B cell (primary cell): ENCODE measurements at regions not wholly inside any gene's neighbourhood (a gene's known extent, or its start where the extent isn't known, plus 50 kb on each side); places are given as distances from the start of the nearest gene placed in this dataset.
"Not testable (repeated sequence)": the region's sequence is repeated elsewhere in the genome, so short reads cannot be mapped to it uniquely, and the experiment has no call there.

ENCODE experiments used
- ATAC-seq: fragments of 200-7000 bp; cut with Tn5 transposase; one replicate; pipeline ENCODE4 v1.10.0; 2021; ENCODE audit warnings: low read depth, mild to moderate bottlenecking, moderate number of reproducible peaks, moderate library complexity
- CTCF ChIA-PET: fragments of 350-600 bp; sonication (Branson Sonifier 250); formaldehyde crosslinking; loops from one replicate; lab custom pipeline; 2021; ENCODE audit warnings: antibody characterized with exemption, inconsistent platforms; lab: Charles Lee
- POLR2A ChIA-PET: fragments of 350-600 bp; sonication (Branson Sonifier 250); formaldehyde crosslinking; loops from one replicate; lab custom pipeline; 2021; ENCODE audit warnings: antibody characterized with exemption; lab: Charles Lee
- DNase-seq: peaks from one replicate; pipeline ENCODE4 v3.0.0; 2013
- H2AFZ ChIP-seq: 2 replicates; pipeline ENCODE4 v1.6.1; 2012; ENCODE audit warnings: mild to moderate bottlenecking, low read depth, low read length; ENCODE audit not compliant: insufficient read depth, poor library complexity, severe bottlenecking
- H3K27ac ChIP-seq, 2 donors: 1 replicate in 1 of 2; 2 replicates in 1 of 2; pipeline ENCODE4 v1.5.1; 2012 to 2013; ENCODE audit warnings: low read length in 2 of 2, mild to moderate bottlenecking in 2 of 2, moderate library complexity in 1 of 2
- H3K27me3 ChIP-seq, 4 experiments: fragments of 200-600 bp in 1 of 4; sonication (generic) in 1 of 4; replicated peaks in 1 of 4; 1 replicate in 2 of 4; 2 replicates in 2 of 4; pipeline versions ENCODE4 v1.6.1 to v1.7.0; 2013 to 2016; ENCODE audit warnings: low read length in 3 of 4, mild to moderate bottlenecking in 2 of 4, mixed read lengths in 1 of 4, moderate library complexity in 1 of 4; ENCODE audit not compliant: insufficient read depth in 4 of 4, control insufficient read depth in 3 of 4; ENCODE audit errors: control extremely low read depth in 1 of 4
- H3K36me3 ChIP-seq, 2 experiments: replicated peaks in 1 of 2; 1 replicate in 1 of 2; 2 replicates in 1 of 2; pipeline versions ENCODE4 v1.6.1 to v1.7.1; 2013; ENCODE audit warnings: low read length in 1 of 2; ENCODE audit not compliant: insufficient read depth in 2 of 2, control insufficient read depth in 1 of 2; ENCODE audit errors: control extremely low read depth in 1 of 2, extremely low read depth in 1 of 2
- H3K4me1 ChIP-seq, 2 donors: fragments of 200-600 bp in 1 of 2; sonication (generic) in 1 of 2; 1 replicate in 1 of 2; 2 replicates in 1 of 2; pipeline versions ENCODE4 v1.5.1 to v1.6.1; 2013 to 2017; ENCODE audit warnings: low read length in 2 of 2; ENCODE audit not compliant: control insufficient read depth in 2 of 2, insufficient read depth in 2 of 2
- H3K4me2 ChIP-seq: replicated peaks from 2 replicates; pipeline ENCODE3; 2012; ENCODE audit warnings: mild to moderate bottlenecking, low read depth, low read length; ENCODE audit not compliant: poor library complexity, severe bottlenecking
- H3K4me3 ChIP-seq, 5 experiments: fragments of 200-600 bp in 1 of 5; sonication (generic) in 1 of 5; 1 replicate in 3 of 5; 2 replicates in 2 of 5; pipeline versions ENCODE4 v1.5.1 to v1.7.0; 2011 to 2016; ENCODE audit warnings: low read length in 4 of 5, mild to moderate bottlenecking in 4 of 5, low read depth in 2 of 5, control low read depth in 1 of 5, moderate library complexity in 1 of 5; ENCODE audit not compliant: insufficient read depth in 1 of 5; ENCODE audit errors: control extremely low read depth in 1 of 5, extremely low read depth in 1 of 5
- H3K79me2 ChIP-seq: fragments of 200-600 bp; sonication (generic); one replicate; pipeline ENCODE4 v1.6.0; 2016; ENCODE audit warnings: low read length; ENCODE audit not compliant: control insufficient read depth, insufficient read depth
- H3K9ac ChIP-seq: fragments of 200-600 bp; sonication (generic); 2 replicates; pipeline ENCODE4 v1.6.1; 2017; ENCODE audit warnings: mild to moderate bottlenecking, low read length, moderate library complexity
- H3K9me3 ChIP-seq, 3 donors: one replicate each; pipeline versions ENCODE4 v1.6.1 to v1.7.1; 2013; ENCODE audit warnings: low read length in 2 of 3; ENCODE audit not compliant: control insufficient read depth in 2 of 3, insufficient read depth in 1 of 3; ENCODE audit errors: control extremely low read depth in 1 of 3
- H4K20me1 ChIP-seq: 2 replicates; pipeline ENCODE4 v1.6.0; 2012; ENCODE audit warnings: mild to moderate bottlenecking, low read length; ENCODE audit not compliant: insufficient read depth, control insufficient read depth, poor library complexity, severe bottlenecking
- H3K27ac Mint-ChIP-seq: one replicate; pipeline ENCODE4 v1.8.0; 2021; ENCODE audit warnings: mixed read lengths
- H3K27me3 Mint-ChIP-seq: one replicate; pipeline ENCODE4 v1.8.0; 2021; ENCODE audit warnings: mixed read lengths
- H3K4me1 Mint-ChIP-seq: one replicate; pipeline ENCODE4 v1.8.0; 2021; ENCODE audit warnings: mixed read lengths
- H3K4me3 Mint-ChIP-seq: one replicate; pipeline ENCODE4 v1.8.0; 2021; ENCODE audit warnings: mixed read lengths
- H3K9me3 Mint-ChIP-seq: one replicate; pipeline ENCODE4 v1.8.0; 2022; ENCODE audit warnings: mixed read lengths; ENCODE audit not compliant: insufficient read depth
- CTCF ChIP-seq: fragments of 200-600 bp; IDR thresholded peaks from one replicate; pipeline ENCODE4 v1.8.0; 2022; ENCODE audit warnings: antibody characterized with exemption, mild to moderate bottlenecking
- EZH2 ChIP-seq: IDR thresholded peaks from 2 replicates; pipeline ENCODE4 v1.6.1; 2012; ENCODE audit warnings: borderline replicate concordance, low read depth, mild to moderate bottlenecking, moderate library complexity, low read length; ENCODE audit not compliant: insufficient read depth, poor library complexity, severe bottlenecking
- WGBS: methylation state at CpG from one replicate; pipeline ENCODE4 v1.1.5; 2013; ENCODE audit warnings: missing lambda C conversion rate; ENCODE audit not compliant: insufficient coverage; 5-methylcytosine and 5-hydroxymethylcytosine counted together
- intact Hi-C: fragments of 100-400 bp; cut with micrococcal nuclease; formaldehyde crosslinking; loops from one replicate; pipeline ENCODE4 v1.10.0; 2022

GRCh38 chr3:72613871-72614270 lies 234.4 kb downstream of the SHQ1 start:
- WGBS = 100% methylated on average over 1 of the region's 1 CpG
- Histone ChIP-seq H3K79me2 (no peaks in the 10 kb centered on the region), H3K9me3 (peaks cover 3 to 16% (median 6%) of the 10 kb centered on the region in 3 donors), H3K27me3 (peaks cover 0 to 12% (median 0%) of the 10 kb centered on the region in 4 experiments), H3K27ac (no peak overlapping the region), H2AFZ (no peak overlapping the region), H3K4me3 (no peak overlapping the region), H3K4me2 (no peak overlapping the region), H3K4me1 (peaks cover 0 to 7% of the 10 kb centered on the region in 2 donors), H3K36me3 (no peaks in the 10 kb centered on the region), H4K20me1 (no peaks in the 10 kb centered on the region), H3K9ac (no peak overlapping the region)
- Mint-ChIP-seq H3K4me3 (no peak overlapping the region), H3K9me3 (peaks cover 4% of the 10 kb centered on the region), H3K27me3 (peaks cover 19% of the 10 kb centered on the region), H3K4me1 (peaks cover 4% of the 10 kb centered on the region), H3K27ac (no peak overlapping the region)
- intact Hi-C loops = no loop called here
- POLR2A ChIA-PET = no interaction called here
- CTCF ChIA-PET = no interaction called here
- DNase-seq (no peak), ATAC-seq (no peak)
- TF ChIP-seq EZH2 = no peak
- TF ChIP-seq CTCF = no peak

- H3K9me3 ChIP-seq, H3K9ac ChIP-seq, H4K20me1 ChIP-seq, ATAC-seq, H3K79me2 ChIP-seq, CTCF ChIA-PET, H3K4me1 ChIP-seq, H3K4me3 ChIP-seq, H3K4me2 ChIP-seq, H2AFZ ChIP-seq, POLR2A ChIA-PET, H3K27ac ChIP-seq, intact Hi-C loops, H3K36me3 ChIP-seq, DNase-seq, H3K9me3 Mint-ChIP-seq, H3K4me3 Mint-ChIP-seq, H3K27ac Mint-ChIP-seq, H3K4me1 Mint-ChIP-seq: not testable (repeated sequence)
- peaks cover 0 to 11% (median 0%) of the 10 kb centered on the region in 4 experiments for H3K27me3 ChIP-seq
- H3K27me3 Mint-ChIP-seq = peaks cover 38% of the 10 kb centered on the region
- no CpG with 5 or more reads among the region's 5 CpGs for WGBS
Measured at GRCh38 chr3:72609114-72609513, 239.1 kb downstream of the SHQ1 start.
